IPS-NIHi11 (cell line): ENCODE measurements at regions not wholly inside any gene's neighbourhood (a gene's known extent, or its start where the extent isn't known, plus 50 kb on each side); places are given as distances from the start of the nearest gene placed in this dataset.
"Not testable (repeated sequence)": the region's sequence is repeated elsewhere in the genome, so short reads cannot be mapped to it uniquely, and the experiment has no call there.

Experiments
- DNase-seq: peaks from one replicate; pipeline ENCODE4 v3.0.0; 2012; ENCODE audit warnings: mixed read lengths, low spot score

- no peak for DNase-seq
Measured at GRCh38 chr1:81738875-81739274, 61.9 kb upstream of the ADGRL2 start.

- DNase-seq: no peak
Measured at GRCh38 chr1:81733480-81733879, 67.3 kb upstream of the ADGRL2 start.

GRCh38 chr1:81731989-81732388 is 68.7 kb upstream of the ADGRL2 start:
- peak; percentile 14 for DNase-seq

GRCh38 chr1:81730881-81731280 is 69.9 kb upstream of the ADGRL2 start:
- DNase-seq: no peak

- DNase-seq: not testable (repeated sequence)
Measured at GRCh38 chr1:81730299-81730698, 70.4 kb upstream of the ADGRL2 start.

GRCh38 chr1:81729818-81730217 is 70.9 kb upstream of the ADGRL2 start:
- no peak for DNase-seq

- DNase-seq: no peak
Measured at GRCh38 chr1:81729239-81729638, 71.5 kb upstream of the ADGRL2 start.

- DNase-seq: no peak
Measured at GRCh38 chr1:81725823-81726222, 74.9 kb upstream of the ADGRL2 start.

- DNase-seq: not testable (repeated sequence)
Measured at GRCh38 chr1:81722631-81723328, 78.0 kb upstream of the ADGRL2 start.

- DNase-seq: not testable (repeated sequence)
Measured at GRCh38 chr1:81720256-81720655, 80.5 kb upstream of the ADGRL2 start.

GRCh38 chr1:81717230-81717629 is 83.5 kb upstream of the ADGRL2 start:
- no peak for DNase-seq

GRCh38 chr1:81715391-81715790 is 85.3 kb upstream of the ADGRL2 start:
- no peak for DNase-seq

GRCh38 chr1:81714636-81715035 is 86.1 kb upstream of the ADGRL2 start:
- DNase-seq: no peak

- no peak for DNase-seq
Measured at GRCh38 chr1:81712425-81712824, 88.3 kb upstream of the ADGRL2 start.

GRCh38 chr1:81710857-81711256 is 89.9 kb upstream of the ADGRL2 start:
- no peak for DNase-seq

- DNase-seq: no peak
Measured at GRCh38 chr1:81708250-81708649, 92.5 kb upstream of the ADGRL2 start.

- no peak for DNase-seq
Measured at GRCh38 chr1:81706650-81707435, 93.9 kb upstream of the ADGRL2 start.

GRCh38 chr1:81703756-81704463 is 96.8 kb upstream of the ADGRL2 start:
- DNase-seq: no peak

- no peak for DNase-seq
Measured at GRCh38 chr1:81703391-81703755, 97.4 kb upstream of the ADGRL2 start.

- DNase-seq: no peak
Measured at GRCh38 chr1:81702903-81703302, 97.8 kb upstream of the ADGRL2 start.

GRCh38 chr1:81702079-81702715 is 98.5 kb upstream of the ADGRL2 start:
- DNase-seq: no peak

GRCh38 chr1:81700728-81701470 is 99.8 kb upstream of the ADGRL2 start:
- no peak for DNase-seq
